ENCODE measurements at regions not wholly inside any gene's neighbourhood (a gene's known extent, or its start where the extent isn't known, plus 50 kb on each side); places are given as distances from the start of the nearest gene placed in this dataset.
A peak's percentile ranks its signal among the peaks of the same experiment; 100 is the strongest.

DNA sequence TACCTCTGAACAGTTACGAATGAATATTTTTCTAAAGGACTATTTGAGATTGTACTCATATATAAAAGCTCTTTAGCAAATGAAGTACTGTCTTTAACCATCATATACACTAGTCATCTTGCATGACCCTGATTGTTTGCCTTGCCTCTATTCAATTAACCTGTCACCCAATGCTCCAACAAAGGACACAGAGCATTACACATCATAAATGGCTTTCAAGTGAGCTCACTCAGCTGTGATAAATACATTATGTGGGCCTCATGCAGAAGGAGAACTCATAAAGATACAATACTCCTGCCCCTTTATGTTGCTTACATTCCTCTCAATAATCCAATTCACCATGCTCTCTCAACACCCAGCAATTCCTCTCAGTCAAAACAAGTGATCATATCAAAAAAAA lies 993.0 kb upstream of the PRMT6 start:
- Histone ChIP-seq H3K27ac (ENCODE audit: low read depth in 1 of 2, low read length in 2 of 2) (no peak overlapping the region), H3K36me3 (ENCODE audit: control insufficient read depth in 1 of 2, insufficient read depth in 2 of 2, low read length in 1 of 2) (no peaks in the 10 kb centered on the region), H3K27me3 (ENCODE audit: control insufficient read depth in 1 of 2, insufficient read depth in 2 of 2, low read length in 1 of 2) (no peaks in the 10 kb centered on the region), H3K4me3 (ENCODE audit: low read length in 2 of 2) (no peak overlapping the region), H3K9me3 (ENCODE audit: control insufficient read depth, low read length) (no peaks in the 10 kb centered on the region), H3K4me1 (ENCODE audit: control insufficient read depth in 1 of 2, insufficient read depth in 2 of 2, low read length in 2 of 2) (no peaks in the 10 kb centered on the region)
- ATAC-seq (ENCODE audit: low FRiP score) (no peak), DNase-seq (no peak)
- 74 to 78% methylated on average over 1 of the region's 1 CpG for WGBS, 2 donors
- intact Hi-C loops (cut with DNase I), result no loop called here

DNA sequence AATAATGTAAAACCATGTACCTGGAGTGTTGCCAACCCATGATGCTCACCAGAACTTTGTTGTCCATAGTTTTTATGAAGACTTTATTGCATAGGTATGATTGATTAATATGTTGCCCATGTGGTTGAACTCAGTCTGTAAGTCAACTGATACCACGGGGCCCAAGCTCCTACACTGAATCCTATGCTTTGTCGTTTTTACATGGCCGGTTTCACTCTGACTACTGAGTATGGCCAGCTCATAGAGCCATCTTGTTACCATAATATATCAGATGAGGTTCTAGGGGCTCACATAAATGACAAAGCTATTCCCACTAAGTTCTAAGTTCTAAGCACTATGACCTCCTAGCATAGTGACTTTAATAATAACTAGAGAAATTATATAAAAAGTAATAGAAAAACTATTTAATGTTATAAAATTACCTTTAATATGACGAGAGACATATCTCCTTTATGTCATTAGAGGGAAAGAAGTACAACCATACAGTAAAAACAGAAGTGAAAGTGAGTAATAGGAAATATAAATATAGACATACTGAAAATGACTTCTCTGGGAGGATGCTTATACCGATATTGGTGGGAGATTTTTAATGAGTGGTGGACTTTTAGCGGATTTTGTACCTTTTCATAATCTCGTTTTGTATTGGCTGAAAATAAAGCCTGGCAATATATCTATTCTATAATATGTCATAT lies 983.4 kb upstream of the PRMT6 start:
- DNase-seq (no peak), ATAC-seq (ENCODE audit: low FRiP score) (no peak)
- Histone ChIP-seq H3K4me3 (ENCODE audit: low read length in 2 of 2) (no peak overlapping the region), H3K27ac (ENCODE audit: low read depth in 1 of 2, low read length in 2 of 2) (no peak overlapping the region), H3K4me1 (ENCODE audit: control insufficient read depth in 1 of 2, insufficient read depth in 2 of 2, low read length in 2 of 2) (no peaks in the 10 kb centered on the region), H3K9me3 (ENCODE audit: control insufficient read depth, low read length) (no peaks in the 10 kb centered on the region), H3K27me3 (ENCODE audit: control insufficient read depth in 1 of 2, insufficient read depth in 2 of 2, low read length in 1 of 2) (no peaks in the 10 kb centered on the region), H3K36me3 (ENCODE audit: control insufficient read depth in 1 of 2, insufficient read depth in 2 of 2, low read length in 1 of 2) (no peaks in the 10 kb centered on the region)
- 71 to 74% methylated on average over 7 of the region's 7 CpGs for WGBS, 2 donors
- intact Hi-C loops (cut with DNase I), result no loop called here

DNA sequence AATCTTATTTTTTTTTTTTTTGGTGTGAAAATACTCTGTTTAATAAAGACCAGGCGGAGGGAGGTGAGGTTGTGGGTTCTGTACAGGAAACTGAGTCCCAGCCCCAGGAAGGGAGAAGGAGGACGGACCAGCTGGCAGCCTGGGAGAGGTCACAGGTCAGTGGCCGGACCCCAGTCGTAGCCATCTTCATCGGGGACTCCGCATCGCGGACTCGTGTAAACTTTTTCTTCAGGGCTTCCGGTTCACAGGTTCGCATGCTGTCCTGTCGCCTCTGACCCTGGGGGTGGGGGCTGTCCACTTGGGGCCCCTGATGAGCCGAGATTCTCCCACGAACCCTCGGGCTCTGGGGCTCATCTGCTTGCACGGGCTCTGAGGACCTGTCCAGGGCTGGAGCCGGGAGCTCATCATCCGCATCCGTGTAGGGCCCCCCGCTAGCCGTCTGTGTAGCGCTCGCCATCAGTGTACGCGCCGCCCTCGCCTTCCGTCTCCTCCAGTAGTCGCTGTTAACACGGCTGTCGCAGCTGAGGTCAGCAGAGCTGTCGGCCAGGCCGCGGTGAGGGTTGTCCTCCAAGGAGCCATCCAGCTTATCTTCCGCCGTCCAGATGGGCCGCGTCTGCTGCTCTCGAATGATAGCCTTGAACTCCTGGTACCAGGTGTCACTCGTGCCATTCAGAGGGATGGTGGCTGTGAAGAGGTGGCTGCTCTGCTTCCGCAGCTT lies 975.7 kb upstream of the PRMT6 start:
- DNase-seq (peak in 1 of 2 donors; percentile 69), ATAC-seq (ENCODE audit: low FRiP score) (peak; percentile 24)
- WGBS, 2 donors, result 16 to 19% methylated on average over 41 of the region's 41 CpGs
- intact Hi-C loops (cut with DNase I), result no loop called here
- H3K27ac ChIP-seq (ENCODE audit: low read depth in 1 of 2, low read length in 2 of 2), result no peak overlapping the region
- no peaks in the 10 kb centered on the region for H3K4me1 ChIP-seq (ENCODE audit: control insufficient read depth in 1 of 2, insufficient read depth in 2 of 2, low read length in 2 of 2)
- H3K9me3 ChIP-seq (ENCODE audit: control insufficient read depth, low read length), result peaks cover 1% of the 10 kb centered on the region
- H3K27me3 ChIP-seq (ENCODE audit: control insufficient read depth in 1 of 2, insufficient read depth in 2 of 2, low read length in 1 of 2), result no peaks in the 10 kb centered on the region
- no peaks in the 10 kb centered on the region for H3K36me3 ChIP-seq (ENCODE audit: control insufficient read depth in 1 of 2, insufficient read depth in 2 of 2, low read length in 1 of 2)
- H3K4me3 ChIP-seq (ENCODE audit: low read length in 2 of 2), result no peak overlapping the region

DNA sequence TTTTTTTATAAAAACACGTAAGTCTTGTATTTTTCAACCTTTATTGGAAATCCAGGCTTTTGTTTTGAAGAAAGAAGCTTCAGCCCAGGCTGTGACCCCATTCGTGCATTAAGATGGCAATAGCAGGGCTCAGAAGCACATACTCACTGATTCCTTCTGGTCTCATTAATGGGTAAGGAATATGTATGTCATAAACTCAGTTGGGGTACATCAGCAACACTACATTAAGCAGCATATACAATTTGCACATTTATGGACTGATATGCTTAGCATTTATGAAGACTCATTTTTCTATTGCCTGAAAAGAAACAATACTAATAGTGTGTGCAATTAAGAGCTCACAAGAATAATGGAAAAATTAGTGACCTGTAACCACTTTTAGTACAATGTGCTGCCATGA lies 945.4 kb upstream of the PRMT6 start:
- ATAC-seq (ENCODE audit: low FRiP score), result no peak
- no peaks in the 10 kb centered on the region for H3K4me1 ChIP-seq (ENCODE audit: control insufficient read depth in 1 of 2, insufficient read depth in 2 of 2, low read length in 2 of 2)
- H3K9me3 ChIP-seq (ENCODE audit: control insufficient read depth, low read length), result no peaks in the 10 kb centered on the region
- no peak overlapping the region for H3K27ac ChIP-seq (ENCODE audit: low read depth in 1 of 2, low read length in 2 of 2)
- intact Hi-C loops (cut with DNase I), result no loop called here
- WGBS, 2 donors, result 68 to 70% methylated on average over 2 of the region's 2 CpGs
- no peaks in the 10 kb centered on the region for H3K36me3 ChIP-seq (ENCODE audit: control insufficient read depth in 1 of 2, insufficient read depth in 2 of 2, low read length in 1 of 2)
- no peak overlapping the region for H3K4me3 ChIP-seq (ENCODE audit: low read length in 2 of 2)
- no peak for DNase-seq
- H3K27me3 ChIP-seq (ENCODE audit: control insufficient read depth in 1 of 2, insufficient read depth in 2 of 2, low read length in 1 of 2), result no peaks in the 10 kb centered on the region

DNA sequence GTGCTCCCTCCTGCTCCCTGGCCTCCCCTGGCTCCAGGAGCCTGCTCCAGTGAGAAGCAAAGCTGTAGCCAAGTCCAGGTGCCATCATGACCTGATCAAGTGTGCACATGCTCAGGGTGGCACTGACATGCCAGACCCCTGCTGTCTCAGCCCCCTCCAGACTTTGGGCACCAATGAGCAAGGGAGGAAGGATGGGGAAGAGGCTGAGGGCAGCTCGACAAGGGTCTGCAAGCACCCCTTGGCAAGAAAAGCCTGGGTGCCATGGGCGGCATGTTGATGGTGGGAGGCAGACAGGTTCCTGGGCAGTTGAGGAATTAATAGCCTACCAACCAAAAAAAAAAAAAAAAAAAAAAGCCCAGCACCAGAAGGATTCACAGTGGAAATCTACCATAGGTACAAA lies 942.6 kb upstream of the PRMT6 start:
- DNase-seq, result no peak
- no peak for ATAC-seq (ENCODE audit: low FRiP score)

DNA sequence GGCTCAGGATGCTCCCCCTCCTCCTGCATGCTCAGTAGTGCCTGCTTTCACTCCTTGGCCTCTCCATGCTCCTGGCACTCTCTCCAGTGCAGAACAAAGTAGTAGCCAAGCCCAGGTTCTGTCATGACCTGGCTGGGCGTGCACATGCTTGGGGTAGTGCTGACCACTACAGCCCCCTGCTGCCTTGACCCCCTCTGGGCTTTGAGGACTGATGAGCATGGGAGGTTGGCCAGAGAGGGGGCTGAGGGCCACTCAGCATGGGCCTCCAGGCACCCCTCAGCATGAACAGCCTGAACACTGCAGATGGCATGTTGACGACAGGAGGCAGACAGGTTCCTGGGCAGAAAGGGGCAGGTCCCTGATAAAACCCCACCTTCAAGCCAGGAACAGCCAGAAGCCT lies 935.7 kb upstream of the PRMT6 start:
- intact Hi-C loops (cut with DNase I), result no loop called here
- Histone ChIP-seq H3K27ac (ENCODE audit: low read depth in 1 of 2, low read length in 2 of 2) (no peak overlapping the region), H3K4me1 (ENCODE audit: control insufficient read depth in 1 of 2, insufficient read depth in 2 of 2, low read length in 2 of 2) (no peaks in the 10 kb centered on the region), H3K9me3 (ENCODE audit: control insufficient read depth, low read length) (peaks cover 1% of the 10 kb centered on the region), H3K36me3 (ENCODE audit: control insufficient read depth in 1 of 2, insufficient read depth in 2 of 2, low read length in 1 of 2) (no peaks in the 10 kb centered on the region), H3K4me3 (ENCODE audit: low read length in 2 of 2) (no peak overlapping the region), H3K27me3 (ENCODE audit: control insufficient read depth in 1 of 2, insufficient read depth in 2 of 2, low read length in 1 of 2) (no peaks in the 10 kb centered on the region)
- WGBS, 2 donors, result 75 to 77% methylated on average over 2 of the region's 2 CpGs
- ATAC-seq (ENCODE audit: low FRiP score), result no peak
- DNase-seq, result no peak

More for the DNA sequence above, 942.6 kb upstream of the PRMT6 start:
- 74 to 81% methylated on average over 2 of the region's 2 CpGs for WGBS, 2 donors
- no peaks in the 10 kb centered on the region for H3K36me3 ChIP-seq (ENCODE audit: control insufficient read depth in 1 of 2, insufficient read depth in 2 of 2, low read length in 1 of 2)
- no peak overlapping the region for H3K4me3 ChIP-seq (ENCODE audit: low read length in 2 of 2)
- no peak overlapping the region for H3K27ac ChIP-seq (ENCODE audit: low read depth in 1 of 2, low read length in 2 of 2)
- H3K9me3 ChIP-seq (ENCODE audit: control insufficient read depth, low read length), result no peaks in the 10 kb centered on the region
- no peaks in the 10 kb centered on the region for H3K4me1 ChIP-seq (ENCODE audit: control insufficient read depth in 1 of 2, insufficient read depth in 2 of 2, low read length in 2 of 2)
- intact Hi-C loops (cut with DNase I), result no loop called here
- no peaks in the 10 kb centered on the region for H3K27me3 ChIP-seq (ENCODE audit: control insufficient read depth in 1 of 2, insufficient read depth in 2 of 2, low read length in 1 of 2)

DNA sequence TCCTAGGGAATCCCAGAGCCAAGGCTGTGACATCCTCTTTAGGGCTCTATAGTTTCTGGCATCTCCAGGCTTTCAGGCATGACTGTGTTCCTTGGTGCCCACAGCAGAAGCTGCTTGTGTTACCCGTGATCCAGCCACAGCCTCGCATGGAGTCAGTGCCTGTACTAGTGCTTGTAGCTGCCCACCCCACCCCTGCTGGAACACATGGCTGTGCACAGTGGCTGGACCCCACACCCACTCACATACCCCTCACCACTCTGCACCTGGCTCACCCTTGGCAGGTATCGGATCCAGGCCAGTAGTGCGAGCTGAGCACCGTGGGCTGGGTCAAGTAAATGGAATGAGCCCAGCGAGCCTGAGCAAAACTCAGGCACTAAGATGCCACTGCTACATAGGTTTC lies 934.7 kb upstream of the PRMT6 start:
- WGBS, 2 donors, result 88 to 91% methylated on average over 6 of the region's 6 CpGs
- intact Hi-C loops (cut with DNase I), result no loop called here
- ATAC-seq (ENCODE audit: low FRiP score), result no peak
- Histone ChIP-seq H3K27ac (ENCODE audit: low read depth in 1 of 2, low read length in 2 of 2) (no peak overlapping the region), H3K27me3 (ENCODE audit: control insufficient read depth in 1 of 2, insufficient read depth in 2 of 2, low read length in 1 of 2) (no peaks in the 10 kb centered on the region), H3K4me1 (ENCODE audit: control insufficient read depth in 1 of 2, insufficient read depth in 2 of 2, low read length in 2 of 2) (no peaks in the 10 kb centered on the region), H3K4me3 (ENCODE audit: low read length in 2 of 2) (no peak overlapping the region), H3K9me3 (ENCODE audit: control insufficient read depth, low read length) (peaks cover 1% of the 10 kb centered on the region), H3K36me3 (ENCODE audit: control insufficient read depth in 1 of 2, insufficient read depth in 2 of 2, low read length in 1 of 2) (no peaks in the 10 kb centered on the region)
- peak in 1 of 2 donors; percentile 60 for DNase-seq

DNA sequence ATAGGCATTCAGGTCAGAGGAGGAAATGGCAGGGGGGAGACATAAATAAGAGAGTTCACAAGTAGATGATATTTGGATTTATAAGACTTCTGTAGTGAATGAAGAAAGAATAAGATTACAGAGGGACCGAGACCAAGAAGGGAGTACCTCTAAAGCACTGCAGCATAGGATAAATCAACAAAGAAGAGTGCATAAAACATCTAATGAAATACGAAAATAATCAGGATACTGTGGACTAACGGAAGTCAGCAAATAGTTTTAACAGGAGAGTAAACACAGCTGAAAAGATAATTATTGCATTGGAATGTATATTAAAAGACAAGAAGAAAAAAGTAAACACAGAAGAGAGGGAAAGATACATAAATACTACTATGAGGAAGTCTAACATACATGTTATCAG lies 921.9 kb upstream of the PRMT6 start:
- Histone ChIP-seq H3K27me3 (ENCODE audit: control insufficient read depth in 1 of 2, insufficient read depth in 2 of 2, low read length in 1 of 2) (no peaks in the 10 kb centered on the region), H3K27ac (ENCODE audit: low read depth in 1 of 2, low read length in 2 of 2) (no peak overlapping the region), H3K4me1 (ENCODE audit: control insufficient read depth in 1 of 2, insufficient read depth in 2 of 2, low read length in 2 of 2) (no peaks in the 10 kb centered on the region), H3K36me3 (ENCODE audit: control insufficient read depth in 1 of 2, insufficient read depth in 2 of 2, low read length in 1 of 2) (no peaks in the 10 kb centered on the region), H3K4me3 (ENCODE audit: low read length in 2 of 2) (no peak overlapping the region), H3K9me3 (ENCODE audit: control insufficient read depth, low read length) (no peaks in the 10 kb centered on the region)
- WGBS, 2 donors, result 15 to 16% methylated on average over 3 of the region's 3 CpGs
- DNase-seq (no peak), ATAC-seq (ENCODE audit: low FRiP score) (no peak)
- intact Hi-C loops (cut with DNase I), result no loop called here

DNA sequence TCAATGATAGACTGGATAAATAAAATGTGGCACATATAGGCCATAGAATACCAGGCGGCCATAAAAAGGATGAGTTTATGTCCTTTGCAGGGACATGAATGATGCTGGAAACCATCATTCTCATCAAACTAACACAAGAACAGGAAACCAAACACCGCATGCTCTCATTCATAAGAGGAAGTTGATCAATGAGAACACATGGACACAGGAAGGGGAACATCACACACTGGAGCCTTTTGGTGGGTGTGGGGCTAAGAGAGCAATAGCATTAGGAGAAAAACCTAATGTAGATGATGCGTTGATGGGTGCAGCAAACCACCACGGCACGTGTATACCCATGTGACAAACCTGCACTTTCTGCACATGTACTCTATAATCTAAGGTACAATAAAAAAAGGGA lies 883.4 kb upstream of the PRMT6 start:
- DNase-seq (no peak), ATAC-seq (ENCODE audit: low FRiP score) (no peak)
- H3K4me1 ChIP-seq (ENCODE audit: control insufficient read depth in 1 of 2, insufficient read depth in 2 of 2, low read length in 2 of 2), result no peaks in the 10 kb centered on the region
- no peak overlapping the region for H3K4me3 ChIP-seq (ENCODE audit: low read length in 2 of 2)
- no peaks in the 10 kb centered on the region for H3K9me3 ChIP-seq (ENCODE audit: control insufficient read depth, low read length)
- intact Hi-C loops (cut with DNase I), result no loop called here
- no peak overlapping the region for H3K27ac ChIP-seq (ENCODE audit: low read depth in 1 of 2, low read length in 2 of 2)
- peaks cover 0 to 2% of the 10 kb centered on the region in 2 donors for H3K27me3 ChIP-seq (ENCODE audit: control insufficient read depth in 1 of 2, insufficient read depth in 2 of 2, low read length in 1 of 2)
- 88 to 92% methylated on average over 5 of the region's 5 CpGs for WGBS, 2 donors
- H3K36me3 ChIP-seq (ENCODE audit: control insufficient read depth in 1 of 2, insufficient read depth in 2 of 2, low read length in 1 of 2), result no peaks in the 10 kb centered on the region
